Skin epidermis (tissue), 12 donors: ENCODE measurements at regions not wholly inside any gene's neighbourhood (a gene's known extent, or its start where the extent isn't known, plus 50 kb on each side); places are given as distances from the start of the nearest gene placed in this dataset.

Experiments used
- H3K27ac ChIP-seq, 21 experiments: fragments of 200-600 bp; sonication (generic) in 11 of 21; one replicate each; pipeline ENCODE4 v1.5.0; 2020; ENCODE audit warnings: mild to moderate bottlenecking in 3 of 21, inconsistent platforms in 2 of 21, moderate library complexity in 2 of 21
- H3K4me3 ChIP-seq, 7 experiments: fragments of 200-600 bp; sonication (generic) in 2 of 7; one replicate each; pipeline ENCODE4 v1.5.0; 2020; ENCODE audit warnings: inconsistent platforms in 2 of 7, mild to moderate bottlenecking in 2 of 7, moderate library complexity in 1 of 7

GRCh38 chr9:10674586-10674985 is 61.8 kb upstream of the PTPRD start:
- Histone ChIP-seq H3K4me3 (no peak overlapping the region), H3K27ac (no peak overlapping the region)

GRCh38 chr9:10678010-10678409 is 65.2 kb upstream of the PTPRD start:
- no peak overlapping the region for H3K4me3 ChIP-seq
- no peak overlapping the region for H3K27ac ChIP-seq

- H3K4me3 ChIP-seq, result no peak overlapping the region
- H3K27ac ChIP-seq, result no peak overlapping the region
Measured at GRCh38 chr9:10678790-10679189, 66.0 kb upstream of the PTPRD start.

GRCh38 chr9:10686943-10687342 is 74.1 kb upstream of the PTPRD start:
- H3K27ac ChIP-seq, result no peak overlapping the region
- no peak overlapping the region for H3K4me3 ChIP-seq

- Histone ChIP-seq H3K27ac (no peak overlapping the region), H3K4me3 (no peak overlapping the region)
Measured at GRCh38 chr9:10690546-10690945, 77.7 kb upstream of the PTPRD start.

- no peak overlapping the region for H3K27ac ChIP-seq
- H3K4me3 ChIP-seq, result no peak overlapping the region
Measured at GRCh38 chr9:10697044-10697443, 84.2 kb upstream of the PTPRD start.

GRCh38 chr9:10700291-10700690 is 87.5 kb upstream of the PTPRD start:
- Histone ChIP-seq H3K27ac (no peak overlapping the region), H3K4me3 (no peak overlapping the region)

GRCh38 chr9:10700915-10701314 is 88.1 kb upstream of the PTPRD start:
- H3K4me3 ChIP-seq, result no peak overlapping the region
- H3K27ac ChIP-seq, result no peak overlapping the region

GRCh38 chr9:10701906-10702305 is 89.1 kb upstream of the PTPRD start:
- H3K27ac ChIP-seq, result no peak overlapping the region
- no peak overlapping the region for H3K4me3 ChIP-seq

- no peak overlapping the region for H3K4me3 ChIP-seq
- H3K27ac ChIP-seq, result no peak overlapping the region
Measured at GRCh38 chr9:10703139-10703538, 90.3 kb upstream of the PTPRD start.

- no peak overlapping the region for H3K4me3 ChIP-seq
- H3K27ac ChIP-seq, result no peak overlapping the region
Measured at GRCh38 chr9:10704720-10705119, 91.9 kb upstream of the PTPRD start.

- no peak overlapping the region for H3K4me3 ChIP-seq
- H3K27ac ChIP-seq, result no peak overlapping the region
Measured at GRCh38 chr9:10705383-10705782, 92.6 kb upstream of the PTPRD start.

- no peak overlapping the region for H3K4me3 ChIP-seq
Measured at GRCh38 chr9:10706788-10707187, 94.0 kb upstream of the PTPRD start.

GRCh38 chr9:10721301-10721700 is 108.5 kb upstream of the PTPRD start:
- Histone ChIP-seq H3K27ac (no peak overlapping the region), H3K4me3 (no peak overlapping the region)

More at GRCh38 chr9:10706788-10707187, 94.0 kb upstream of the PTPRD start:
- no peak overlapping the region for H3K27ac ChIP-seq

- Histone ChIP-seq H3K27ac (no peak overlapping the region), H3K4me3 (no peak overlapping the region)
Measured at GRCh38 chr9:10729213-10729612, 116.4 kb upstream of the PTPRD start.

- H3K4me3 ChIP-seq, result no peak overlapping the region
- no peak overlapping the region for H3K27ac ChIP-seq
Measured at GRCh38 chr9:10744669-10745068, 131.9 kb upstream of the PTPRD start.

GRCh38 chr9:10753474-10753873 is 140.7 kb upstream of the PTPRD start:
- no peak overlapping the region for H3K4me3 ChIP-seq
- no peak overlapping the region for H3K27ac ChIP-seq

- Histone ChIP-seq H3K27ac (no peak overlapping the region), H3K4me3 (no peak overlapping the region)
Measured at GRCh38 chr9:10764481-10764880, 151.7 kb upstream of the PTPRD start.

GRCh38 chr9:10773136-10773535 is 160.3 kb upstream of the PTPRD start:
- no peak overlapping the region for H3K27ac ChIP-seq

GRCh38 chr9:10774051-10774450 is 161.2 kb upstream of the PTPRD start:
- H3K27ac ChIP-seq, result no peak overlapping the region
- H3K4me3 ChIP-seq, result no peak overlapping the region

More at GRCh38 chr9:10773136-10773535, 160.3 kb upstream of the PTPRD start:
- no peak overlapping the region for H3K4me3 ChIP-seq

GRCh38 chr9:10785255-10785654 is 172.5 kb upstream of the PTPRD start:
- Histone ChIP-seq H3K27ac (no peak overlapping the region), H3K4me3 (no peak overlapping the region)

GRCh38 chr9:10793306-10793705 is 180.5 kb upstream of the PTPRD start:
- H3K27ac ChIP-seq, result no peak overlapping the region
- no peak overlapping the region for H3K4me3 ChIP-seq

GRCh38 chr9:10804486-10804885 is 191.7 kb upstream of the PTPRD start:
- H3K4me3 ChIP-seq, result no peak overlapping the region
- no peak overlapping the region for H3K27ac ChIP-seq
